Activated T-helper 9 cell treated with anti-CD3 and anti-CD28 coated beads, Interleukin-2, amount 50 U/mL, for 16 hours (primary cell): ENCODE measurements at regions not wholly inside any gene's neighbourhood (a gene's known extent, or its start where the extent isn't known, plus 50 kb on each side); places are given as distances from the start of the nearest gene placed in this dataset.
"Not testable (repeated sequence)": the region's sequence is repeated elsewhere in the genome, so short reads cannot be mapped to it uniquely, and the experiment has no call there.

Source experiments
- DNase-seq: peaks from one replicate; pipeline ENCODE4 v3.0.0-alpha.2; 2020; ENCODE audit warnings: low read depth

DNA sequence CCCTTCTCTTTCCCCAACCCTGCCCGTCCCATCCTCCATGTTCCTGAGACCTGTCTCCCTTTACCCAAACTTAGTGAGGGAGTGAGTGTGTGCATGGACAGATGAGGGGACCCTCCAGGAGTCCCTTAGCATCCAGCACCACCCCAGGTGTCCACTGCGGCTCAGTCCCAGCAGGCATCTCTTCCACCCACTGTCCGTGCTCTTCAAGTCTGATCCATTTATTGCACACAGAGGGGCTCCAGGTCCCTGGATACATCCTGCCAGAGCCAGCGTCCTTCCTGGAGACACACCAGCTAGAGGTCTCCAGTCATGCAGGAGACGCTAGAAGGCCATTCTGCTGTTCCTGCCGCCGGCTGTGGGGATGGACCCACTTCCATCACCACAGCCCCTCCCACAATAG is 239.2 kb downstream of the ADGRD1 start:
- DNase-seq, result no peak

GRCh38 chr12:131194166-131194565 is 240.5 kb downstream of the ADGRD1 start:
- DNase-seq, result no peak

GRCh38 chr12:131195796-131196195 is 242.1 kb downstream of the ADGRD1 start:
- no peak for DNase-seq

- DNase-seq, result no peak
Observed at GRCh38 chr12:131196220-131196619, 242.5 kb downstream of the ADGRD1 start.

- DNase-seq, result no peak
Observed at GRCh38 chr12:131197490-131197889, 243.8 kb downstream of the ADGRD1 start.

DNA sequence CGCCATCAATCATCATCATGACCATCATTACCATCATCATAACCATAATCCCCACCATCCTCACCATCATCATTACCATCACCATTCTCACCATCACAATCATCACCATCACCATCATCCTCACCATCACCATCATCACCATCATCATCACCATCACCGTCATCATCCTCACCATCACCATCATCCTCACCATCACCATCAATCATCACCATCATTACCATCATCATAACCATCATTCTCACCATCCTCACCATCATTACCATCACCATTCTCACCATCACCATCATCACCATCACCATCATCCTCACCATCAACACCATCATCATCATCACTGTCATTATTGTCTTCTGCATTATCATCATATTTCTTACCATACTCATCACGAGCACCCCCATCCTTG is 245.5 kb downstream of the ADGRD1 start:
- no peak for DNase-seq

DNA sequence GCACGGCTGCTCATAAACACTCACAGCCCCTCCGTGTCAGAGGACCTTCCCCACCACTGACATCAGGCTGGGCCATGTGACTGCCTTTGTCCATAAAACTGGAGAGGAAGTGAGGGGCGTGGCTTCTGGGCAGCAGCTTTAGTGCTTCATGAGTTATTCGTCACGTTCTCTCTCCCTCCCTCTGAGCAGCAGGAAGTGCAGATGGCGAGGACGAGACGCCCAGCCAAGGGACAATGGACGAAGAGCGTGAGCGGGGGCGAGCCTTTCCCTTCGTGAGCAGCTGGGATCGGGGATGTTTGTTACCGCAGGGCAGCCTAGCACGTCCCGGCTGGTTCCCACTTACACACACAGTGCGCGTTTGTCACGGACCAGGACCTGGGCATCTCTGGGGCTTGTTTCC is 248.2 kb downstream of the ADGRD1 start:
- DNase-seq, result not testable (repeated sequence)

DNA sequence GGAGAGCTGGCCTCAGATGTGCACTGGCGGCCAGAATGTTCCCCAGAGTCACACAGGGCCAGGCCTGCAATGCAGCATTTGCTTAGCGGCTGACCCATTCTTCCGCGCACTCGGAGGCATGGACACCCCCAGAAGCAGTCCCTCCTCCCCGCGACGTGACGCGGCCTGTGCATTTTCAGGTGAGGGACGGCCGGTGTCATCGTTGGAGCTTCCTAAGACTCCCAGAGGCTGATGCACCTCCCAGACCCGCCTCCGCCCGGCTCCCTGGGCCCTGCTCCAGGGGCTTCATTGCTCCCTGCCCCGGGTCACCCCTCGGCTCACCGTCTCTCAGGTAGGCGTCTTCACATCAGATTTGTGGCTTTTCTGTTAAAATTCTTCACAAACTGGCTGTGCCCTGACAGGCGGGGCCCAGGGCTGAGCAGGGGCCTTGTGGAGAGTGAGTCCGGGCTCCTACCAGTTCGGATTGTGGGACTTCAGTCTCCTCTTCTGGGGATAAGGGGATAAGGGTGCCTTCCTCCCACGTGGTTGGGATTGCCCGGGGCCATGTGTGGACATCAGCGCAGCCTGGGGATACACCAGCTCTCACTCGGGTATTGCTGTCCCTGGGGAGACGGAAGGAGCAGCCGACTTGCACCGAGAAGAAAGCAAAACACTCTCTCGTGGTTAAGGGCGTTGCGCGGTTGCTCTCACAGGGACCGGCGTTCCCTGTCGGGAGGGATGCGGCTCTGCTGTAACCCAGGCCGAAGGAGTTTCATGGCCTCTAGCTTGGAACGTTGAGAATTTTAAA is 249.1 kb downstream of the ADGRD1 start:
- DNase-seq, result no peak

DNA sequence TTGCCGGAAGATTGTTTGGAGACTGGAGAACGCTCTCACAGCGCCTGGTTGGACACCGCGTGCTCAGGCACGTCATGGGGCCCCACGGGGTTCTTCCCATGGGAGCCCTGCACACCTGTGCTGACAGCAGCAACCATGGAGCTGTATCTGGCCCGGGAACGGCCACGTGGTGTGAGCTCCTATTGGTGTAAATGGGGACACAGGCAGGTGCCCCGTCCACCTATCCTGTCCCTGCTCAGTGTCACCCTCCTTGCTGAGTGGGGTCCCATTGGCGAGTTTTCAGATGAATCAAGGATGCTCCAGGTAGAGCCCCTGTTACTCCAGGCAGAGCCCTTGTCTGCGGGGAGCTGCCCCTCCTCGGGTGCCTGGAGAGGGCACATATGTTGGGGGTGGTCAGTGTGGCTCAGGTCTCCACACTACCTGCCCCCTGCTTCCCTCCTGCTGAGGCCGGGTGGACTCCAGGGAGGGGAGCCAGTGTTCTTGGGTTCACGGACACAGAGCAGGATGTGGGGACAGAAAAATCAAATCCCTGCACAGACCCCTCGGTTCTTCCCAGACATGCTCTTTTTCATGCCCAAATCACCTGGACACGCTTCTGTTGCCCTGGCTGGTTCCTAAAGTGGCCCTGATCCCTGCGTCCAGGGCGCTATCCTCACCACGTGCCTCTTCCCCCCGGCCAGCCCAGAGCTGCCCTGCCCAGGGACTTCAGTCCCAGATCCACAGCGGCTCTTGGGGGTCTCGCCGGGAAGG is 250.1 kb downstream of the ADGRD1 start:
- DNase-seq, result no peak

DNA sequence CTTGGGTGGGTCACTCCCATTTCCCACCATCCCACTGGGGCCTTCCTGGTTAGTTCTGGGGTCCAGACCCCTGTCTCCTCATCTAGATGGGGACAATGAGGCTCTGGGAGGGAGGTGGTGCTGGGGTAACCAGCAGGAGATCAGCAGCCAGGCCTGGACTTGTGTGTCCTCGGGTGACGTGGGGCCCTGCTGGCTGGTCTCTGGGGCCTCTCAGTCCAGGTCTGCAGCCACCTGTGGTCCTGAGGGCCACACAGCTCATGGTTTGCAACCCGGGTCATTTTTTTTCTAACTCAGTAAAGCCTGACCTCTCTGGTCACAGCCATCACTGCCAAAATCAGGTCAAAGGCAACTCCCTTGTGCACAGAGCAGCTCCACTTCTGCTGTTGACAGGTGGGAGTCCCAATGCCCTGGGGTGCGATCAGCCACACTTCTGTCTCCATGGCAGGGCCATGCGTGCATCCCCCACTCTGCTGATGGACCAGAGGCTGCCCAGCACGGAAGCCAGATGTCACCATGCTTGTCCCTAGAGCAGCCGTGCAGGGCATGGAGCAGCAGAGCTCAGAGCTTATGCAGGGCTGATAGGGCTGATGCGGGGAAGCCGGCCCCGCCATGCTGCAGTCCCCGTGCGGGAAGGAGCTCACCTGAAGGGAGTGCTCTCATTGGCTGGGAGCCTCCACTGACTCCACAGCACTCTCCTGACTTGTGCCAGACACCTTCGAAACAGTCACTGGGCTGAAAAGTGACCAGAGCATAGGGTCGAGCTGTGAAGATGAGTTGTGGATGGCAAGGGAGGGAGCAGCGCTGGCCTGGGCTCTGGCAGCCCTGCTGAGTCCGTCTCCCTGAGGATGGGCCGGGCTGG is 250.9 kb downstream of the ADGRD1 start:
- DNase-seq, result no peak

GRCh38 chr12:131205275-131205933 is 251.7 kb downstream of the ADGRD1 start:
- not testable (repeated sequence) for DNase-seq

DNA sequence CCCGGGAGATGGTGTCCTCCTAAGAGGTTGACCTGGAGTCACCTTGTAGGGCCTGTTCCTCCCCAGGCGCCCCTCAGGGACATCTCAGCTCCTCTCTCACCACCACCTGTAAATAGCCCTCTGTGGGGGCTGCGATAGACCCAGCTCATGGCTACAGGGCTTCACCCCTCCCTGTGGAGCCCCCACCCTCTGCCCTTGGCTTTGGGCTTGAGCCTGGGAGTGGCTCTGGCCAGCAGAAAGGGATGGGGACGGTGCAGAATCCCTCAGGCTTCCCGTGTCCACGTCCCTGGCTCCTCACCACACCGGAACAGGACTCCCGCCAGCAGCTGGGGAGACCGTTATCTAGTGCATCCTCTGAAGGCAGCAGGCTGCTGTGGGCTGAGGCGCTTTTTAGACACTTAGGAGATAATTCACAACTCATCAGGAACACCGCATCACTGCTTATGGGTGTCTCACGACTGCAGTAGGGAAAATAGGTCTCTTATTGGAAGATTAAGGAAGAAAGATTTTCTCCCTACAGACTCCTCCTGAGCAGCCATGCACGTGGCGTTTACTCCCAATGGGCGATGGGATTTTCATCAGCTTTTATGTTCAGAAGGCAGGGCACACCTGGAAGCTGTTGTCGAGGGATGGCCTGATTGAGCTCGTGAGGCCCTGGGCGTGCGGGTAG is 253.1 kb downstream of the ADGRD1 start:
- not testable (repeated sequence) for DNase-seq

DNA sequence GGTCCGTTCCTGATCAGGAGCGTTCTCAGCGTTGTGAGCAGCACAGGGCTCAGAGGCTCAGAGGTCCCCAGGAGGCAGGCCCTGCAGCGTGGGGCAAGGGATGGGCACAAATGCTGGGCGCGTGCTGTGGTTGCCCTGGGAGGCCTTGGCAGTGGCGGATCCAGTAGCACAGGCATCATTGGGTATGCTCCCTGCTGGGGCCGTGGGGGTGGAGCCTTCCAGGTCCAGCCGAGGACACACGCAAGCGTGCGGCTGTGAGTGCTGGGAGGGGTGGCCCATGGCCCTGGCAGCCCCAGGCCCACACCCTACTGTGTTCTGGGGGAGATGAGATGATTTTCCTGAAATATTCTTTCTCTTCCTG is 253.6 kb downstream of the ADGRD1 start:
- not testable (repeated sequence) for DNase-seq

- DNase-seq, result not testable (repeated sequence)
Observed at GRCh38 chr12:131207841-131208240, 254.1 kb downstream of the ADGRD1 start.

DNA sequence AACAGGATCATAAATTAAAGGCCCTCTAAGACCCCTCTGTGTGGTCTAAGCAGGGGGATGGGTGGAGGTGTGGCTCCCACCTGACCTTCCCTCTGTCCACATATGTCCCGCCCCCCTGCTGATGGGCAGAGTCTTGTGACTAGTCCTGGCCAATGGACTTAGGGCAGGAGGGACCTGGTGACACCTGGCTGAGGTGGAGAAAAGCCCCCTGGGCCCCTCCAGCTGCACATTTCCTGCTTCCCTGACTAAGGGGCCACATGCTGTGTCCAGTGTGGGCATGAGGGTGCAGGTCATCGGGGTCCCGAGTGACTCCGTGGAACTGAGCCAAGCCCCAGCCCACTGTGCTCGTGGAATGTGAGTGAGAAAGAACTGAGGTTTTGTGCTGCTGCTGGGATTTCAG is 254.7 kb downstream of the ADGRD1 start:
- no peak for DNase-seq

GRCh38 chr12:131209082-131210070 is 255.7 kb downstream of the ADGRD1 start:
- DNase-seq, result no peak

DNA sequence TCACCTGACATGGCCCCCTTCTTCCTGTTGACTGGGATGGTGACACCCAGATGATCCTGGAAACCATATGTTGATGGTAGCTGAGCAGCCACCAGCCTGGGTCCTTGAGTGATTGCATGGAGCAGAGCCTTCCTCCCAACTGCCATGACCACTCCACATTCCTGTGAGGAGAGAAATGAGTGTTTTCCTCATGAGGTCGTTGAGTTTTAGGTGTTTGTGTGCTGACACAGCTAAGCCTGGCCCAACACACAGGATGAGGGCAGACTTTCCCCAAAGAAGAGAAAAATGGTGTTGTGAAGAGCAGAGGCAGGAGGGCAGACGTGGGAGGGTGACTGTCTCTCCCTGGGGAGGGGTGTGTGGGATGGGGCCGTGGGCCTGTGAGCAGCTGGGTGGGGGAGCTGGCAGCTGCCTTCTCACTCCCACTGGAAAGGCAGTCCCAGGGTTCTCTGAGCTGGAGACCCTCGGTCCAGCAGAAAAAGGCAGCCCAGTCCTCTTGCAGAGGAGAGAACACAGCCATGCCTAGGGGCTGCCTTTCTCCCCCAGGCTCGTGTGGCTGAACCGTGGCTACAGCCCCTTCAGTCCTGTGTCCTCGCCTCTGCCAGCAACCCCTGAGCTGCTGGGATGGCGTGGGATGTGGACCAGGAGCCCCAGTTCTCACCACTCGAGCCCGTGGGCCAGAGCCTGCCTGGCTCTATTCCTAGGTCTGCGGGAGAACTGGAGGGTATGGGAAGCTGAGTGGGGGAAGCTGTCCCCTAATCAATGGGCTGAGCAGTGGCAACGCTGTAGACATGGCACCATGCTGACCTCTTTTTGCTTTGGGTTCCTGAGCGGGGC is 257.0 kb downstream of the ADGRD1 start:
- no peak for DNase-seq

DNA sequence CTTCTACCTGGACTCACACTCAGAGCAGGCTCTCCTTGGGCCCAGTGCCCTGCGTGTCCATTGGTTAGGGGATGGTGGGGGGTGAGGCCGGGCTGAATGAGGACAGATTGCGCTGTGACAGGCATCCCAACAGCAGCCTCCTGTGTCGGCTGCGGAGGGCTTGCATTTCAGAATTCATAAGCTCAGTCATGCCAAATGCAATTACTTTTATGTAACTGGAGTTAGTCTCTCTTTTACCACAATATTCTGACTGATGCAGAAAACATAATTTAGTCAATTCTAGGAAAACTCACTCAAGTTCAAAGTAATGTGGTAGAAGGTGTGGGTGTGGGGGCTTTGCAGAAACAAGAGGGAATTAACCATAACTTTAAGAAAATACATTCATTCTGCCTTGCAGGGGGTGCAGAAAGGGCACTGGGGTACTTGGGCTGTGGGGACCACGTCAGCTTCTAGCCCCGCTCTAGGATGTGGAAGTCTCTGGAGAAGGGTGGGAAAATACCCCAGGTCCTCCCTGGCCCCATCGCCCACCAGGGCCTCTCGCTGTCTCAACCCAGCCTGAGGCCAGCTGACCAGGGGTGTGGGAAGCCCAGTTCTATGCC is 257.7 kb downstream of the ADGRD1 start:
- no peak for DNase-seq

- no peak for DNase-seq
Observed at GRCh38 chr12:131213896-131214442, 260.3 kb downstream of the ADGRD1 start.
